Transverse colon (tissue), 4 donors: ENCODE measurements at regions not wholly inside any gene's neighbourhood (a gene's known extent, or its start where the extent isn't known, plus 50 kb on each side); places are given as distances from the start of the nearest gene placed in this dataset.

Experiments
- DNase-seq: peaks from one replicate; pipeline ENCODE4 v3.0.0-alpha.2; 2019
- H3K27ac ChIP-seq, 4 donors: fragments of 200-600 bp; sonication (generic); 2 replicates each; pipeline ENCODE4 v1.5.1; 2016 to 2018; ENCODE audit warnings: inconsistent platforms in 4 of 4
- H3K27me3 ChIP-seq: fragments of 200-600 bp; sonication (generic); 2 replicates; pipeline ENCODE4 v1.5.1; 2017; ENCODE audit warnings: inconsistent platforms
- H3K36me3 ChIP-seq, 4 donors: fragments of 200-600 bp; sonication (generic); 2 replicates each; pipeline ENCODE4 v1.5.1; 2017 to 2019; ENCODE audit warnings: inconsistent platforms in 4 of 4
- H3K4me1 ChIP-seq, 4 donors: fragments of 200-600 bp; sonication (generic); 2 replicates each; pipeline ENCODE4 v1.5.1; 2017 to 2020; ENCODE audit warnings: inconsistent platforms in 4 of 4
- H3K4me3 ChIP-seq, 4 donors: fragments of 200-600 bp; sonication (generic); 1 replicate in 1 of 4; 2 replicates in 3 of 4; pipeline versions ENCODE4 v1.5.1 to v1.6.1; 2017 to 2019; ENCODE audit warnings: inconsistent platforms in 4 of 4
- H3K9me3 ChIP-seq, 2 donors: fragments of 200-600 bp; sonication (generic); 2 replicates each; pipeline ENCODE4 v1.5.1; 2017 to 2019; ENCODE audit warnings: inconsistent platforms in 2 of 2
- EP300 ChIP-seq: sonication (generic); formaldehyde crosslinking; IDR thresholded peaks from one replicate; pipeline ENCODE4 v1.6.1; 2017; ENCODE audit warnings: antibody characterized with exemption, low read depth
- POLR2A ChIP-seq: fragments of 450-650 bp; IDR thresholded peaks from one replicate; pipeline ENCODE4 v1.6.1; 2016; ENCODE audit warnings: antibody characterized with exemption, mild to moderate bottlenecking, moderate library complexity
- POLR2AphosphoS5 ChIP-seq, 3 donors: sonication (generic); formaldehyde crosslinking; IDR thresholded peaks; one replicate each; pipeline ENCODE4 v1.6.1; 2016; ENCODE audit warnings: antibody characterized with exemption in 3 of 3
- WGBS, 2 donors: methylation state at CpG; one replicate each; pipeline ENCODE4 v1.1.5; 2018; ENCODE audit warnings: low coverage in 1 of 2; 5-methylcytosine and 5-hydroxymethylcytosine counted together
- in situ Hi-C, 4 donors: fragments of 200-750 bp; cut with MboI; loops; one replicate each; pipeline versions ENCODE4 v1.15.0 to v1.15.1; 2017; ENCODE audit warnings: low sequenced_read_pairs in 3 of 4, low pct_ligation_motif_present in 1 of 4, low pct_unique_long_range_greater_than_20kb in 1 of 4
- intact Hi-C: fragments of 100-400 bp; cut with DNase I; formaldehyde crosslinking; loops from one replicate; pipeline ENCODE4 v1.15.1; 2023; ENCODE audit warnings: low total_unique reads
- TF ChIP-seq, protein P1 (sequence below), 5 experiments: fragments of 200-600 bp in 3 of 5; fragments of 450-650 bp in 2 of 5; sonication (generic) in 3 of 5; IDR thresholded peaks; 1 replicate in 2 of 5; 2 replicates in 3 of 5; pipeline ENCODE4 v1.5.1; 2016 to 2017; ENCODE audit warnings: antibody characterized with exemption in 5 of 5, inconsistent platforms in 3 of 5, mild to moderate bottlenecking in 2 of 5, moderate library complexity in 1 of 5

GRCh38 chr17:71127416-71127815, 958.1 kb downstream of the KCNJ2 start:
- Histone ChIP-seq H3K27ac (no peak overlapping the region), H3K4me1 (no peaks in the 10 kb centered on the region), H3K4me3 (no peak overlapping the region), H3K27me3 (no peaks in the 10 kb centered on the region), H3K36me3 (no peaks in the 10 kb centered on the region), H3K9me3 (no peaks in the 10 kb centered on the region)
- in situ Hi-C loops (no loop called here), intact Hi-C loops (no loop called here)
- 66 to 80% methylated on average over 2 of the region's 2 CpGs for WGBS, 2 donors
- no peak for TF ChIP-seq POLR2A
- TF ChIP-seq POLR2AphosphoS5 (IDR thresholded peaks at IDR 0.05): no peak
- TF ChIP-seq, protein P1, sequence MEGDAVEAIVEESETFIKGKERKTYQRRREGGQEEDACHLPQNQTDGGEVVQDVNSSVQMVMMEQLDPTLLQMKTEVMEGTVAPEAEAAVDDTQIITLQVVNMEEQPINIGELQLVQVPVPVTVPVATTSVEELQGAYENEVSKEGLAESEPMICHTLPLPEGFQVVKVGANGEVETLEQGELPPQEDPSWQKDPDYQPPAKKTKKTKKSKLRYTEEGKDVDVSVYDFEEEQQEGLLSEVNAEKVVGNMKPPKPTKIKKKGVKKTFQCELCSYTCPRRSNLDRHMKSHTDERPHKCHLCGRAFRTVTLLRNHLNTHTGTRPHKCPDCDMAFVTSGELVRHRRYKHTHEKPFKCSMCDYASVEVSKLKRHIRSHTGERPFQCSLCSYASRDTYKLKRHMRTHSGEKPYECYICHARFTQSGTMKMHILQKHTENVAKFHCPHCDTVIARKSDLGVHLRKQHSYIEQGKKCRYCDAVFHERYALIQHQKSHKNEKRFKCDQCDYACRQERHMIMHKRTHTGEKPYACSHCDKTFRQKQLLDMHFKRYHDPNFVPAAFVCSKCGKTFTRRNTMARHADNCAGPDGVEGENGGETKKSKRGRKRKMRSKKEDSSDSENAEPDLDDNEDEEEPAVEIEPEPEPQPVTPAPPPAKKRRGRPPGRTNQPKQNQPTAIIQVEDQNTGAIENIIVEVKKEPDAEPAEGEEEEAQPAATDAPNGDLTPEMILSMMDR (IDR thresholded peaks at IDR 0.05): no peak
- TF ChIP-seq EP300: no peak
- DNase-seq: no peak

GRCh38 chr17:71142333-71142732, 973.0 kb downstream of the KCNJ2 start:
- Histone ChIP-seq H3K4me1 (no peaks in the 10 kb centered on the region), H3K27me3 (no peaks in the 10 kb centered on the region), H3K9me3 (no peaks in the 10 kb centered on the region), H3K36me3 (no peaks in the 10 kb centered on the region), H3K4me3 (no peak overlapping the region), H3K27ac (no peak overlapping the region)
- no peak for DNase-seq
- TF ChIP-seq POLR2AphosphoS5 (IDR thresholded peaks at IDR 0.05) (no peak), EP300 (no peak), POLR2A (no peak)
- TF ChIP-seq, protein P1 (IDR thresholded peaks at IDR 0.05): no peak
- WGBS, 2 donors: 35 to 44% methylated on average over 3 of the region's 3 CpGs
- in situ Hi-C loops: no loop called here
- intact Hi-C loops: no loop called here

- no peak overlapping the region for H3K27ac ChIP-seq
- no peaks in the 10 kb centered on the region for H3K4me1 ChIP-seq
- H3K9me3 ChIP-seq: no peaks in the 10 kb centered on the region
- 79 to 86% methylated on average over 3 of the region's 3 CpGs for WGBS, 2 donors
- in situ Hi-C loops (no loop called here), intact Hi-C loops (no loop called here)
- TF ChIP-seq POLR2AphosphoS5 (IDR thresholded peaks at IDR 0.05) (no peak), EP300 (no peak), POLR2A (no peak)
- TF ChIP-seq, protein P1 (IDR thresholded peaks at IDR 0.05): no peak
- no peaks in the 10 kb centered on the region for H3K36me3 ChIP-seq
- H3K4me3 ChIP-seq: no peak overlapping the region
- H3K27me3 ChIP-seq: no peaks in the 10 kb centered on the region
- no peak for DNase-seq
Measured at GRCh38 chr17:71145486-71145885, 975.3 kb upstream of the SOX9 start.

- Histone ChIP-seq H3K4me1 (no peaks in the 10 kb centered on the region), H3K4me3 (no peak overlapping the region), H3K36me3 (no peaks in the 10 kb centered on the region), H3K9me3 (no peaks in the 10 kb centered on the region), H3K27ac (no peak overlapping the region), H3K27me3 (no peaks in the 10 kb centered on the region)
- no peak for DNase-seq
- 72 to 88% methylated on average over 10 of the region's 10 CpGs for WGBS, 2 donors
- TF ChIP-seq, protein P1 (IDR thresholded peaks at IDR 0.05): no peak
- no peak for TF ChIP-seq EP300
- no peak for TF ChIP-seq POLR2A
- TF ChIP-seq POLR2AphosphoS5 (IDR thresholded peaks at IDR 0.05): no peak
- intact Hi-C loops: no loop called here
- in situ Hi-C loops: no loop called here
Measured at GRCh38 chr17:71147906-71148305, 972.9 kb upstream of the SOX9 start.
